ENCODE measurements at regions not wholly inside any gene's neighbourhood (a gene's known extent, or its start where the extent isn't known, plus 50 kb on each side); places are given as distances from the start of the nearest gene placed in this dataset.

DNA sequence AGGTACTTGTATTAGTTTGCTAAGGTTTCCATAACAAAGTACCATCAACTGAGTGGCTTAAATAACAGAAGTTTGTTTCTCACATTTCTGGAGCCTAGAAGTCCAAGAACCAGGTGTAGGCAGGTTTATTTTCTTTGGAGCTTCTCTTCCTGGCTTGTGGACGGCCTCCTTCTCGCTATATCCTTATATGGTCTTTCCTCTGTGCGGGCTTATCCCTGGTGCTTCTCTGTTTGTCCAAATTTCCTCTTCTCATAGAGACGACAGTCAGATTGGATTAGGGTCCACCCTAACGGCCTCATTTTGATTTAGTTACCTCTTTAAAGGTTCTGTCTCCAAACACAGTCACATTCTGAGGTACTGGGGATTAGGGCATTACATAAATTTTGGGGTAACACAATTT is 88.3 kb downstream of the RMI1 start:
- 84 to 91% methylated on average over 5 of the region's 5 CpGs for WGBS, 2 experiments (ENCODE audit: insufficient coverage in 1 of 2, insufficient read length in 1 of 2)
- Mint-ChIP-seq H3K4me3 (no peak overlapping the region), H3K4me1 (no peaks in the 10 kb centered on the region), H3K9me3 (no peaks in the 10 kb centered on the region), H3K27ac (no peak overlapping the region), H3K36me3 (ENCODE audit: low read depth) (no peaks in the 10 kb centered on the region), H3K27me3 (ENCODE audit: insufficient read depth) (no peaks in the 10 kb centered on the region)
- no peaks in the 10 kb centered on the region for H3K27me3 ChIP-seq (ENCODE audit: control insufficient read depth, insufficient read depth, low read length, poor library complexity, severe bottlenecking)
- H3K4me1 ChIP-seq (ENCODE audit: control insufficient read depth, insufficient read depth, low read length) = no peaks in the 10 kb centered on the region
- no peak overlapping the region for H3K9ac ChIP-seq (ENCODE audit: extremely low read depth, low read length, poor library complexity, severe bottlenecking)
- TF ChIP-seq, protein P1, sequence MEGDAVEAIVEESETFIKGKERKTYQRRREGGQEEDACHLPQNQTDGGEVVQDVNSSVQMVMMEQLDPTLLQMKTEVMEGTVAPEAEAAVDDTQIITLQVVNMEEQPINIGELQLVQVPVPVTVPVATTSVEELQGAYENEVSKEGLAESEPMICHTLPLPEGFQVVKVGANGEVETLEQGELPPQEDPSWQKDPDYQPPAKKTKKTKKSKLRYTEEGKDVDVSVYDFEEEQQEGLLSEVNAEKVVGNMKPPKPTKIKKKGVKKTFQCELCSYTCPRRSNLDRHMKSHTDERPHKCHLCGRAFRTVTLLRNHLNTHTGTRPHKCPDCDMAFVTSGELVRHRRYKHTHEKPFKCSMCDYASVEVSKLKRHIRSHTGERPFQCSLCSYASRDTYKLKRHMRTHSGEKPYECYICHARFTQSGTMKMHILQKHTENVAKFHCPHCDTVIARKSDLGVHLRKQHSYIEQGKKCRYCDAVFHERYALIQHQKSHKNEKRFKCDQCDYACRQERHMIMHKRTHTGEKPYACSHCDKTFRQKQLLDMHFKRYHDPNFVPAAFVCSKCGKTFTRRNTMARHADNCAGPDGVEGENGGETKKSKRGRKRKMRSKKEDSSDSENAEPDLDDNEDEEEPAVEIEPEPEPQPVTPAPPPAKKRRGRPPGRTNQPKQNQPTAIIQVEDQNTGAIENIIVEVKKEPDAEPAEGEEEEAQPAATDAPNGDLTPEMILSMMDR (conservative IDR thresholded peaks at IDR 0.05) = no peak
- DNase-seq = no peak
- no peaks in the 10 kb centered on the region for H3K36me3 ChIP-seq (ENCODE audit: control insufficient read depth, insufficient read depth, low read length)
- no peak overlapping the region for H3K4me3 ChIP-seq (ENCODE audit: low read length)
- no peak overlapping the region for H3K27ac ChIP-seq (ENCODE audit: low read depth, low read length)
- H3K9me3 ChIP-seq (ENCODE audit: control insufficient read depth, low read length) = no peaks in the 10 kb centered on the region

- TF ChIP-seq, protein P1 (conservative IDR thresholded peaks at IDR 0.05) = no peak
- H3K4me3 Mint-ChIP-seq = no peak overlapping the region
- no peak overlapping the region for H3K27ac Mint-ChIP-seq
- Histone ChIP-seq H3K27me3 (ENCODE audit: control insufficient read depth, insufficient read depth, low read length, poor library complexity, severe bottlenecking) (no peaks in the 10 kb centered on the region), H3K9ac (ENCODE audit: extremely low read depth, low read length, poor library complexity, severe bottlenecking) (no peak overlapping the region), H3K27ac (ENCODE audit: low read depth, low read length) (no peak overlapping the region), H3K9me3 (ENCODE audit: control insufficient read depth, low read length) (no peaks in the 10 kb centered on the region), H3K4me3 (ENCODE audit: low read length) (no peak overlapping the region), H3K4me1 (ENCODE audit: control insufficient read depth, insufficient read depth, low read length) (no peaks in the 10 kb centered on the region), H3K36me3 (ENCODE audit: control insufficient read depth, insufficient read depth, low read length) (no peaks in the 10 kb centered on the region)
- no peaks in the 10 kb centered on the region for H3K9me3 Mint-ChIP-seq
- no peak for DNase-seq
- no peaks in the 10 kb centered on the region for H3K27me3 Mint-ChIP-seq (ENCODE audit: insufficient read depth)
- no peaks in the 10 kb centered on the region for H3K4me1 Mint-ChIP-seq
- WGBS, 2 experiments (ENCODE audit: insufficient coverage in 1 of 2, insufficient read length in 1 of 2) = 77 to 97% methylated on average over 5 to 8 of the region's 8 CpGs
- no peaks in the 10 kb centered on the region for H3K36me3 Mint-ChIP-seq (ENCODE audit: low read depth)
Measured at GRCh38 chr9:84070590-84070989, 90.0 kb downstream of the RMI1 start.

DNA sequence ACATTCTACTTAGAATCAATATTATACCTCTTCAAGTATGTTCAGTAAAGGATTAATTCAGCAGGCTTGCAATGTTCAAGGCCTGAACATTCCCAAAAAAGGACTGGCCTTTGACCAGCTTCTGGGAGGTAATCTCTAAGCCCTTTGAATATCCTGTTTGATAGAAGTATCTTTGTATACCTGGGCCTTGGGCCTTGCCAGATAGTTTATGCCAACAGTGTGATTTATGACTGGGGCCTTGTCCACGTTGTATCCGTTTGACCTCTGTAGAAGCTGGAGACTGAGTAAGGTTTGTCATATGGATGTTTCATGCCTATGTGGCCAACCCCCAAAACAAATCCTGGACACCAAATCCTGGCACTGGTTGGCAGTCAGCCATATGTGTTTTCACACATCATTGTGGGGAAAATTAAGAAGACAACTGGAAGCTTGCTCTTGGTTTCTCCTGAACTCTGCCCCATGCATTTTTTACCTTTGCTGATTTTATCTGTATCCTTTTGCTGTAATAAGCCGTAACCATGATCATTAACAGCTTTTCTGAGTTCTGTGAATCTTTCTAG is 92.1 kb downstream of the RMI1 start:
- no peaks in the 10 kb centered on the region for H3K9me3 ChIP-seq (ENCODE audit: control insufficient read depth, low read length)
- TF ChIP-seq, protein P1 (conservative IDR thresholded peaks at IDR 0.05) = no peak
- no peaks in the 10 kb centered on the region for H3K36me3 Mint-ChIP-seq (ENCODE audit: low read depth)

More for the DNA sequence above, 92.1 kb downstream of the RMI1 start:
- Mint-ChIP-seq H3K27me3 (ENCODE audit: insufficient read depth) (no peaks in the 10 kb centered on the region), H3K4me3 (no peak overlapping the region), H3K4me1 (no peaks in the 10 kb centered on the region), H3K27ac (no peak overlapping the region), H3K9me3 (no peaks in the 10 kb centered on the region)
- no peak overlapping the region for H3K27ac ChIP-seq (ENCODE audit: low read depth, low read length)
- no peak overlapping the region for H3K4me3 ChIP-seq (ENCODE audit: low read length)
- H3K36me3 ChIP-seq (ENCODE audit: control insufficient read depth, insufficient read depth, low read length) = no peaks in the 10 kb centered on the region
- H3K4me1 ChIP-seq (ENCODE audit: control insufficient read depth, insufficient read depth, low read length) = no peaks in the 10 kb centered on the region
- no peak for DNase-seq
- no peak overlapping the region for H3K9ac ChIP-seq (ENCODE audit: extremely low read depth, low read length, poor library complexity, severe bottlenecking)
- 86 to 92% methylated on average over 1 to 3 of the region's 3 CpGs for WGBS, 2 experiments (ENCODE audit: insufficient coverage in 1 of 2, insufficient read length in 1 of 2)
- no peaks in the 10 kb centered on the region for H3K27me3 ChIP-seq (ENCODE audit: control insufficient read depth, insufficient read depth, low read length, poor library complexity, severe bottlenecking)

Measured in endodermal cell (in vitro differentiated cells).